ENCODE measurements at regions not wholly inside any gene's neighbourhood (a gene's known extent, or its start where the extent isn't known, plus 50 kb on each side); places are given as distances from the start of the nearest gene placed in this dataset.

DNA sequence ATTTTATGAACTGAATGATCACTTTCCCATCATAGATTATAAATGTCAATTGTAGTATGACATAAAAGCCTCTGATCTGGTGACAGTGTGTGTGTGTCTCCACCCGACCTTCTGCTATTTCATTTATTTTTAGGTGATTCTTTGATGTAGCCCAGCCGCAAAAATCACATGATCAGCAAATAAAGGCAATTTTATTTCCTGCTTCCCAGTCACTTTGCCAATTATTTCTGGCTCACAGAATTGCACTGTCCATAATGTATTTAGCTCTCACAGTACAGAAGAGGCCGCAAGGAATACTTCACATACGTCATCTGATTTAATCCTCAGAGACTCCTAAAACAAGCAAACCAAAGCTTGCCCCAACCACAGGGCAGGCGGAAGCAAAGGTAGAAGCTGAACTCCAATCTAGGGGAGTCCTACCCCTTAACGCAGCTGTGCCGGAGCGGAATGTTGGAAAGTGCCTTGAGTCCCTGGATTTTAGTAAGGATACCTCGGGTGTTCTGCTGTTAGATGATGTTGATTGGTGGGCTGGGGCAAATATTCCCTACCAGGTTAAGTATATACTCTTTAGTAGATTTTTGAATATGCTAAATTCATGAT lies 384.0 kb upstream of the IRX4 start:
- Histone ChIP-seq H3K27me3 (ENCODE audit: low read length) (no peaks in the 10 kb centered on the region), H3K36me3 (ENCODE audit: low read length) (no peaks in the 10 kb centered on the region), H3K4me3 (ENCODE audit: insufficient read depth, low read length, poor library complexity, severe bottlenecking) (no peak overlapping the region), H3K9me3 (ENCODE audit: insufficient read depth, low read length) (no peaks in the 10 kb centered on the region), H3K27ac (ENCODE audit: low read depth, low read length) (no peak overlapping the region), H4K20me1 (ENCODE audit: low read depth, low read length) (no peaks in the 10 kb centered on the region), H3F3A (ENCODE audit: insufficient read depth) (no peaks in the 10 kb centered on the region), H3K9me2 (replicated peaks; ENCODE audit: insufficient read depth, low read length) (no peaks in the 10 kb centered on the region), H2AFZ (ENCODE audit: low read depth, low read length, severe bottlenecking) (no peak overlapping the region), H3K4me2 (ENCODE audit: low read depth, low read length, poor library complexity, severe bottlenecking) (no peak overlapping the region), H3K9ac (ENCODE audit: low read length) (no peak overlapping the region), H3K79me2 (ENCODE audit: insufficient read depth, low read length) (no peaks in the 10 kb centered on the region)
- TF ChIP-seq, protein P1, sequence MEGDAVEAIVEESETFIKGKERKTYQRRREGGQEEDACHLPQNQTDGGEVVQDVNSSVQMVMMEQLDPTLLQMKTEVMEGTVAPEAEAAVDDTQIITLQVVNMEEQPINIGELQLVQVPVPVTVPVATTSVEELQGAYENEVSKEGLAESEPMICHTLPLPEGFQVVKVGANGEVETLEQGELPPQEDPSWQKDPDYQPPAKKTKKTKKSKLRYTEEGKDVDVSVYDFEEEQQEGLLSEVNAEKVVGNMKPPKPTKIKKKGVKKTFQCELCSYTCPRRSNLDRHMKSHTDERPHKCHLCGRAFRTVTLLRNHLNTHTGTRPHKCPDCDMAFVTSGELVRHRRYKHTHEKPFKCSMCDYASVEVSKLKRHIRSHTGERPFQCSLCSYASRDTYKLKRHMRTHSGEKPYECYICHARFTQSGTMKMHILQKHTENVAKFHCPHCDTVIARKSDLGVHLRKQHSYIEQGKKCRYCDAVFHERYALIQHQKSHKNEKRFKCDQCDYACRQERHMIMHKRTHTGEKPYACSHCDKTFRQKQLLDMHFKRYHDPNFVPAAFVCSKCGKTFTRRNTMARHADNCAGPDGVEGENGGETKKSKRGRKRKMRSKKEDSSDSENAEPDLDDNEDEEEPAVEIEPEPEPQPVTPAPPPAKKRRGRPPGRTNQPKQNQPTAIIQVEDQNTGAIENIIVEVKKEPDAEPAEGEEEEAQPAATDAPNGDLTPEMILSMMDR (IDR thresholded peaks at IDR 0.05; ENCODE audit: insufficient read depth, low read length, poor library complexity, severe bottlenecking), result no peak
- no peak for TF ChIP-seq EZH2phosphoT487 (conservative IDR thresholded peaks at IDR 0.05; ENCODE audit: low read length)

DNA sequence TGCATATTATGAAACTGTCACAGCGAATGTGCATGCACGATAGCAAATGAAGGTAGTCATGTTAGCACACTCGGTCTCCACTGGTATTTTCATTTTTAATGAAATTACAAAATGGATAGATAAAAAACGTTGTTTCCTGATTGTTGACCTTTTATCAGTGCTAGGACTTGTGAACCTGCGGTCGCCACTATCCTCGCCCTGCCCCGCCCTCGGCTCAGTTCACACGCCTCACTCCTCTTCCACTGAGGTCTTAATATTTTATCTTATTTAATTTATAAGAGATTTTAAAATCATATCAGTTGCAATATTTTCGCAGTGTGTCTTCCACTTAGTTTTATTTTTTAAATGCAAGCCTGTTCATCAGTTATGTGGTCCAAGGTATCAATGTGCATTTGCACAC lies 382.6 kb upstream of the IRX4 start:
- no peaks in the 10 kb centered on the region for H3K9me2 ChIP-seq (replicated peaks; ENCODE audit: insufficient read depth, low read length)
- no peak overlapping the region for H3K9ac ChIP-seq (ENCODE audit: low read length)
- H3K4me3 ChIP-seq (ENCODE audit: insufficient read depth, low read length, poor library complexity, severe bottlenecking), result no peak overlapping the region
- no peaks in the 10 kb centered on the region for H3K9me3 ChIP-seq (ENCODE audit: insufficient read depth, low read length)
- no peak overlapping the region for H2AFZ ChIP-seq (ENCODE audit: low read depth, low read length, severe bottlenecking)
- H3K36me3 ChIP-seq (ENCODE audit: low read length), result no peaks in the 10 kb centered on the region
- no peaks in the 10 kb centered on the region for H4K20me1 ChIP-seq (ENCODE audit: low read depth, low read length)
- H3F3A ChIP-seq (ENCODE audit: insufficient read depth), result no peaks in the 10 kb centered on the region
- H3K4me2 ChIP-seq (ENCODE audit: low read depth, low read length, poor library complexity, severe bottlenecking), result no peak overlapping the region
- H3K27me3 ChIP-seq (ENCODE audit: low read length), result no peaks in the 10 kb centered on the region
- H3K79me2 ChIP-seq (ENCODE audit: insufficient read depth, low read length), result no peaks in the 10 kb centered on the region
- TF ChIP-seq EZH2phosphoT487 (conservative IDR thresholded peaks at IDR 0.05; ENCODE audit: low read length), result no peak
- TF ChIP-seq, protein P1 (IDR thresholded peaks at IDR 0.05; ENCODE audit: insufficient read depth, low read length, poor library complexity, severe bottlenecking), result no peak
- H3K27ac ChIP-seq (ENCODE audit: low read depth, low read length), result no peak overlapping the region

DNA sequence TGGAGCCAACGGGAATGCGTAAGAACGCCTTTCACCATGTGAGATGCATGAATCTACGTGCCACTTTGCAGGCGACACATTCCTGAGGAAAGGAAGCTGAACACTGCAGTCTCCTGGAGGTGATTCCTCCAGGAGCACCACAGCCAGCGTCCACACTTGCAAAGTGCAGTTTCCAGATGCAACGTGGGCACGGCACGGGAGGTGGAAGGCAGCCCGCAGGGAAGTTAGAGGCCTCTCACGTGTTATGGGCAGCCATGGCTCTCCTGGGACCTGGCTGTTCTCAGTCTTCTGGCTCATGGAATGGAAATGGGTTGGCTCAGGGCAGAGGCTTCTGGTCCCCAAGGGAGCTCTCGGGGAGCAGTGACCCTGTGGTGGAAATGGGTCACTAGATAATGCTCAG lies 381.0 kb upstream of the IRX4 start:
- Histone ChIP-seq H3K9ac (ENCODE audit: low read length) (no peak overlapping the region), H3K4me2 (ENCODE audit: low read depth, low read length, poor library complexity, severe bottlenecking) (no peak overlapping the region), H3K36me3 (ENCODE audit: low read length) (no peaks in the 10 kb centered on the region), H4K20me1 (ENCODE audit: low read depth, low read length) (no peaks in the 10 kb centered on the region), H3K27ac (ENCODE audit: low read depth, low read length) (no peak overlapping the region), H3K4me3 (ENCODE audit: insufficient read depth, low read length, poor library complexity, severe bottlenecking) (no peak overlapping the region), H3K79me2 (ENCODE audit: insufficient read depth, low read length) (no peaks in the 10 kb centered on the region), H3K27me3 (ENCODE audit: low read length) (no peaks in the 10 kb centered on the region), H3F3A (ENCODE audit: insufficient read depth) (no peaks in the 10 kb centered on the region), H2AFZ (ENCODE audit: low read depth, low read length, severe bottlenecking) (no peak overlapping the region), H3K9me3 (ENCODE audit: insufficient read depth, low read length) (no peaks in the 10 kb centered on the region), H3K9me2 (replicated peaks; ENCODE audit: insufficient read depth, low read length) (no peaks in the 10 kb centered on the region)
- no peak for TF ChIP-seq EZH2phosphoT487 (conservative IDR thresholded peaks at IDR 0.05; ENCODE audit: low read length)
- TF ChIP-seq, protein P1 (IDR thresholded peaks at IDR 0.05; ENCODE audit: insufficient read depth, low read length, poor library complexity, severe bottlenecking), result no peak
